ENCODE measurements at regions not wholly inside any gene's neighbourhood (a gene's known extent, or its start where the extent isn't known, plus 50 kb on each side); places are given as distances from the start of the nearest gene placed in this dataset.

- Histone ChIP-seq H3K27me3 (ENCODE audit: control insufficient read depth, insufficient read depth, low read length) (no peaks in the 10 kb centered on the region), H3K27ac (ENCODE audit: low read length) (no peak overlapping the region), H3K4me3 (ENCODE audit: low read depth in 2 of 2, low read length in 2 of 2) (no peak overlapping the region), H3K4me1 (ENCODE audit: control insufficient read depth, insufficient read depth, low read length) (no peaks in the 10 kb centered on the region), H3K9me3 (ENCODE audit: control insufficient read depth, insufficient read depth, low read depth, low read length) (no peaks in the 10 kb centered on the region), H3K36me3 (ENCODE audit: control insufficient read depth, insufficient read depth, low read length) (no peaks in the 10 kb centered on the region)
- intact Hi-C loops (cut with micrococcal nuclease; ENCODE audit: unreplicated experiment) (no loop called here), in situ Hi-C loops (cut with HindIII; ENCODE audit: low pct_unique_long_range_greater_than_20kb, low sequenced_read_pairs) (no loop called here)
- ATAC-seq: no peak
- no TSS peak for BruUV-seq (replicated peaks)
- POLR2A ChIA-PET: no interaction called here
- CTCF ChIA-PET: no interaction called here
- TF ChIP-seq TCF7L2 (IDR thresholded peaks at IDR 0.05; ENCODE audit: low read depth, low read length): no peak
- TF ChIP-seq REST (IDR thresholded peaks at IDR 0.05; ENCODE audit: insufficient read depth in 1 of 2, low read depth in 2 of 2, low read length in 1 of 2): no peak
- no peak for TF ChIP-seq SIN3A (IDR thresholded peaks at IDR 0.05; ENCODE audit: borderline replicate concordance, insufficient read depth, low read depth, low read length)
- no peak for TF ChIP-seq POLR2AphosphoS5 (IDR thresholded peaks at IDR 0.05; ENCODE audit: low read depth, low read length)
- TF ChIP-seq, protein P1, sequence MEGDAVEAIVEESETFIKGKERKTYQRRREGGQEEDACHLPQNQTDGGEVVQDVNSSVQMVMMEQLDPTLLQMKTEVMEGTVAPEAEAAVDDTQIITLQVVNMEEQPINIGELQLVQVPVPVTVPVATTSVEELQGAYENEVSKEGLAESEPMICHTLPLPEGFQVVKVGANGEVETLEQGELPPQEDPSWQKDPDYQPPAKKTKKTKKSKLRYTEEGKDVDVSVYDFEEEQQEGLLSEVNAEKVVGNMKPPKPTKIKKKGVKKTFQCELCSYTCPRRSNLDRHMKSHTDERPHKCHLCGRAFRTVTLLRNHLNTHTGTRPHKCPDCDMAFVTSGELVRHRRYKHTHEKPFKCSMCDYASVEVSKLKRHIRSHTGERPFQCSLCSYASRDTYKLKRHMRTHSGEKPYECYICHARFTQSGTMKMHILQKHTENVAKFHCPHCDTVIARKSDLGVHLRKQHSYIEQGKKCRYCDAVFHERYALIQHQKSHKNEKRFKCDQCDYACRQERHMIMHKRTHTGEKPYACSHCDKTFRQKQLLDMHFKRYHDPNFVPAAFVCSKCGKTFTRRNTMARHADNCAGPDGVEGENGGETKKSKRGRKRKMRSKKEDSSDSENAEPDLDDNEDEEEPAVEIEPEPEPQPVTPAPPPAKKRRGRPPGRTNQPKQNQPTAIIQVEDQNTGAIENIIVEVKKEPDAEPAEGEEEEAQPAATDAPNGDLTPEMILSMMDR (IDR thresholded peaks at IDR 0.05): no peak
- no peak for DNase-seq (ENCODE audit: low read depth, low spot score)
Measured at GRCh38 chr5:51748647-51749046, 365.4 kb downstream of the ISL1 start.

All from Panc1 (cell line).